ENCODE measurements at regions not wholly inside any gene's neighbourhood (a gene's known extent, or its start where the extent isn't known, plus 50 kb on each side); places are given as distances from the start of the nearest gene placed in this dataset.

- Histone ChIP-seq H3K4me1 (no peaks in the 10 kb centered on the region), H3K27ac (no peak overlapping the region), H3K4me3 (replicated peaks in 1 of 3) (no peak overlapping the region), H3K36me3 (no peaks in the 10 kb centered on the region), H3K9me3 (no peaks in the 10 kb centered on the region), H3K27me3 (no peaks in the 10 kb centered on the region)
- WGBS, 2 donors: 79 to 90% methylated on average over 1 of the region's 1 CpG
- no peak for DNase-seq
- TF ChIP-seq CTCF (IDR thresholded peaks at IDR 0.05): no peak
- TF ChIP-seq POLR2A (IDR thresholded peaks at IDR 0.05): no peak
- intact Hi-C loops (cut with DNase I): no loop called here
Measured at GRCh38 chr3:106734712-106735111, 642.5 kb upstream of the CCDC54 start.

GRCh38 chr3:106737265-106737664 lies 640.0 kb upstream of the CCDC54 start:
- no peak overlapping the region for H3K27ac ChIP-seq

GRCh38 chr3:106740116-106740515 lies 637.1 kb upstream of the CCDC54 start:
- H3K27ac ChIP-seq: no peak overlapping the region
- intact Hi-C loops (cut with DNase I): no loop called here
- H3K27me3 ChIP-seq: no peaks in the 10 kb centered on the region
- no peak for DNase-seq
- no peak overlapping the region for H3K4me3 ChIP-seq (replicated peaks in 1 of 3)
- no peaks in the 10 kb centered on the region for H3K4me1 ChIP-seq
- no peaks in the 10 kb centered on the region for H3K36me3 ChIP-seq
- TF ChIP-seq CTCF (IDR thresholded peaks at IDR 0.05) (no peak), POLR2A (IDR thresholded peaks at IDR 0.05) (no peak)
- no peaks in the 10 kb centered on the region for H3K9me3 ChIP-seq
- WGBS, 2 donors: 78 to 86% methylated on average over 1 of the region's 1 CpG

More at GRCh38 chr3:106737265-106737664, 640.0 kb upstream of the CCDC54 start:
- Histone ChIP-seq H3K9me3 (no peaks in the 10 kb centered on the region), H3K4me1 (no peaks in the 10 kb centered on the region), H3K36me3 (no peaks in the 10 kb centered on the region), H3K27me3 (no peaks in the 10 kb centered on the region), H3K4me3 (replicated peaks in 1 of 3) (no peak overlapping the region)
- no peak for TF ChIP-seq POLR2A (IDR thresholded peaks at IDR 0.05)
- no peak for TF ChIP-seq CTCF (IDR thresholded peaks at IDR 0.05)
- intact Hi-C loops (cut with DNase I): no loop called here
- WGBS, 2 donors: 93 to 100% methylated on average over 1 of the region's 1 CpG
- DNase-seq: no peak

GRCh38 chr3:106745344-106746168 lies 631.7 kb upstream of the CCDC54 start:
- H3K27me3 ChIP-seq: no peaks in the 10 kb centered on the region
- intact Hi-C loops (cut with DNase I): no loop called here

More at GRCh38 chr3:106745344-106746168, 631.7 kb upstream of the CCDC54 start:
- no peaks in the 10 kb centered on the region for H3K4me1 ChIP-seq
- H3K27ac ChIP-seq: no peak overlapping the region
- no peaks in the 10 kb centered on the region for H3K36me3 ChIP-seq
- DNase-seq: no peak
- no peak for TF ChIP-seq CTCF (IDR thresholded peaks at IDR 0.05)
- TF ChIP-seq POLR2A (IDR thresholded peaks at IDR 0.05): no peak
- no peaks in the 10 kb centered on the region for H3K9me3 ChIP-seq
- H3K4me3 ChIP-seq (replicated peaks in 1 of 3): no peak overlapping the region
- 75 to 81% methylated on average over 7 of the region's 7 CpGs for WGBS, 2 donors
